Neural cell (in vitro differentiated cells): ENCODE measurements at regions not wholly inside any gene's neighbourhood (a gene's known extent, or its start where the extent isn't known, plus 50 kb on each side); places are given as distances from the start of the nearest gene placed in this dataset.

ENCODE experiments used
- MXI1 ChIP-seq: fragments of 450-650 bp; conservative IDR thresholded peaks from 2 replicates; pipeline ENCODE4 v1.6.1; 2014; ENCODE audit warnings: antibody characterized with exemption, mild to moderate bottlenecking; ENCODE audit not compliant: poor library complexity, severe bottlenecking
- POLR2AphosphoS5 ChIP-seq: IDR thresholded peaks from 2 replicates; pipeline ENCODE4 v1.6.1; 2012
- RAD21 ChIP-seq: fragments of 450-650 bp; conservative IDR thresholded peaks from 2 replicates; pipeline ENCODE4 v1.6.1; 2014; ENCODE audit warnings: antibody characterized with exemption, mild to moderate bottlenecking, moderate library complexity
- TAF1 ChIP-seq: IDR thresholded peaks from 2 replicates; pipeline ENCODE4 v1.6.1; 2012; ENCODE audit warnings: low read depth
- TF ChIP-seq, protein P1 (sequence below): fragments of 450-650 bp; IDR thresholded peaks from 2 replicates; pipeline ENCODE4 v1.5.1; 2014; ENCODE audit warnings: antibody characterized with exemption, mild to moderate bottlenecking, moderate library complexity; ENCODE audit not compliant: poor library complexity, severe bottlenecking

GRCh38 chr2:65512783-65513182 is 80.4 kb upstream of the SPRED2 start:
- TF ChIP-seq, protein P1, sequence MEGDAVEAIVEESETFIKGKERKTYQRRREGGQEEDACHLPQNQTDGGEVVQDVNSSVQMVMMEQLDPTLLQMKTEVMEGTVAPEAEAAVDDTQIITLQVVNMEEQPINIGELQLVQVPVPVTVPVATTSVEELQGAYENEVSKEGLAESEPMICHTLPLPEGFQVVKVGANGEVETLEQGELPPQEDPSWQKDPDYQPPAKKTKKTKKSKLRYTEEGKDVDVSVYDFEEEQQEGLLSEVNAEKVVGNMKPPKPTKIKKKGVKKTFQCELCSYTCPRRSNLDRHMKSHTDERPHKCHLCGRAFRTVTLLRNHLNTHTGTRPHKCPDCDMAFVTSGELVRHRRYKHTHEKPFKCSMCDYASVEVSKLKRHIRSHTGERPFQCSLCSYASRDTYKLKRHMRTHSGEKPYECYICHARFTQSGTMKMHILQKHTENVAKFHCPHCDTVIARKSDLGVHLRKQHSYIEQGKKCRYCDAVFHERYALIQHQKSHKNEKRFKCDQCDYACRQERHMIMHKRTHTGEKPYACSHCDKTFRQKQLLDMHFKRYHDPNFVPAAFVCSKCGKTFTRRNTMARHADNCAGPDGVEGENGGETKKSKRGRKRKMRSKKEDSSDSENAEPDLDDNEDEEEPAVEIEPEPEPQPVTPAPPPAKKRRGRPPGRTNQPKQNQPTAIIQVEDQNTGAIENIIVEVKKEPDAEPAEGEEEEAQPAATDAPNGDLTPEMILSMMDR = no peak
- TF ChIP-seq TAF1 (no peak), MXI1 (no peak), POLR2AphosphoS5 (no peak), RAD21 (no peak)
